ENCODE measurements at regions not wholly inside any gene's neighbourhood (a gene's known extent, or its start where the extent isn't known, plus 50 kb on each side); places are given as distances from the start of the nearest gene placed in this dataset.

DNA sequence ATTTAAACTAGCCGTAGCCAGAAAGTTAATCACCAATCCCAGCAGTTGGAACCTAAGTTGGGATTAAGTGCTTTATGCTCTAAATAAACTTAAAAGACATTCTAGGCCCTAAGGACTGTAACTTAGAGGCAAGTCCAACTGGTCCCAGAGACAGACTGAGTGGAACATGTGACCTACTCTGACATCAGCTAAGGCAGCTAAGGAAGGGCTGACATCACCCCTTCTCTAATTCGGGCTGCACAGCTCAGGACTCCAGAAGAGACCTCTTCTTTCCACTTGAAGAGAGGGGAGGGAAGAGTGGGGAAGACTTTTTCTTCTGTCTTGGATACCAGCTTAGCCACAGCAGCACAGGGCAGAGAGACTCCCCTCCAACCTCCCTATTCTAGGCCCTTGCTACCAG, 565.2 kb downstream of the CDH8 start:
- no peaks in the 10 kb centered on the region for H3K36me3 ChIP-seq
- H3K27me3 ChIP-seq: no peaks in the 10 kb centered on the region
- no peaks in the 10 kb centered on the region for H3K9me3 ChIP-seq
- no peak overlapping the region for H3K27ac ChIP-seq
- intact Hi-C loops (cut with DNase I): no loop called here
- TF ChIP-seq, protein P1, sequence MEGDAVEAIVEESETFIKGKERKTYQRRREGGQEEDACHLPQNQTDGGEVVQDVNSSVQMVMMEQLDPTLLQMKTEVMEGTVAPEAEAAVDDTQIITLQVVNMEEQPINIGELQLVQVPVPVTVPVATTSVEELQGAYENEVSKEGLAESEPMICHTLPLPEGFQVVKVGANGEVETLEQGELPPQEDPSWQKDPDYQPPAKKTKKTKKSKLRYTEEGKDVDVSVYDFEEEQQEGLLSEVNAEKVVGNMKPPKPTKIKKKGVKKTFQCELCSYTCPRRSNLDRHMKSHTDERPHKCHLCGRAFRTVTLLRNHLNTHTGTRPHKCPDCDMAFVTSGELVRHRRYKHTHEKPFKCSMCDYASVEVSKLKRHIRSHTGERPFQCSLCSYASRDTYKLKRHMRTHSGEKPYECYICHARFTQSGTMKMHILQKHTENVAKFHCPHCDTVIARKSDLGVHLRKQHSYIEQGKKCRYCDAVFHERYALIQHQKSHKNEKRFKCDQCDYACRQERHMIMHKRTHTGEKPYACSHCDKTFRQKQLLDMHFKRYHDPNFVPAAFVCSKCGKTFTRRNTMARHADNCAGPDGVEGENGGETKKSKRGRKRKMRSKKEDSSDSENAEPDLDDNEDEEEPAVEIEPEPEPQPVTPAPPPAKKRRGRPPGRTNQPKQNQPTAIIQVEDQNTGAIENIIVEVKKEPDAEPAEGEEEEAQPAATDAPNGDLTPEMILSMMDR (IDR thresholded peaks at IDR 0.05): no peak
- TF ChIP-seq POLR2A (IDR thresholded peaks at IDR 0.05): no peak
- no peaks in the 10 kb centered on the region for H3K4me1 ChIP-seq
- H3K4me3 ChIP-seq (replicated peaks in 1 of 3): no peak overlapping the region
- no peak for DNase-seq
- WGBS, 2 donors: 61 to 73% methylated on average over 2 of the region's 2 CpGs

- H3K27ac ChIP-seq: no peak overlapping the region
- 78 to 95% methylated on average over 3 of the region's 3 CpGs for WGBS, 2 donors
- TF ChIP-seq, protein P1 (IDR thresholded peaks at IDR 0.05): no peak
- TF ChIP-seq POLR2A (IDR thresholded peaks at IDR 0.05): no peak
These were observed 571.0 kb downstream of the CDH8 start for GRCh38 chr16:61465285-61465684.

GRCh38 chr16:61460020-61460419, 576.2 kb downstream of the CDH8 start:
- H3K27ac ChIP-seq: no peak overlapping the region
- intact Hi-C loops (cut with DNase I): no loop called here
- H3K4me1 ChIP-seq: no peaks in the 10 kb centered on the region
- no peaks in the 10 kb centered on the region for H3K9me3 ChIP-seq
- no peak overlapping the region for H3K4me3 ChIP-seq (replicated peaks in 1 of 3)
- DNase-seq: no peak
- H3K36me3 ChIP-seq: no peaks in the 10 kb centered on the region
- TF ChIP-seq, protein P1 (IDR thresholded peaks at IDR 0.05): no peak
- no peak for TF ChIP-seq POLR2A (IDR thresholded peaks at IDR 0.05)
- WGBS, 2 donors: 77 to 81% methylated on average over 3 of the region's 3 CpGs
- no peaks in the 10 kb centered on the region for H3K27me3 ChIP-seq

More at GRCh38 chr16:61465285-61465684, 571.0 kb downstream of the CDH8 start:
- no peak for DNase-seq
- Histone ChIP-seq H3K4me3 (replicated peaks in 1 of 3) (no peak overlapping the region), H3K27me3 (no peaks in the 10 kb centered on the region), H3K4me1 (no peaks in the 10 kb centered on the region), H3K36me3 (no peaks in the 10 kb centered on the region), H3K9me3 (no peaks in the 10 kb centered on the region)
- intact Hi-C loops (cut with DNase I): no loop called here

GRCh38 chr16:61435346-61435745, 600.9 kb downstream of the CDH8 start:
- no peaks in the 10 kb centered on the region for H3K4me1 ChIP-seq
- WGBS, 2 donors: 68 to 75% methylated on average over 2 of the region's 2 CpGs
- H3K9me3 ChIP-seq: no peaks in the 10 kb centered on the region
- H3K4me3 ChIP-seq (replicated peaks in 1 of 3): no peak overlapping the region
- H3K27ac ChIP-seq: no peak overlapping the region
- H3K27me3 ChIP-seq: no peaks in the 10 kb centered on the region
- H3K36me3 ChIP-seq: no peaks in the 10 kb centered on the region
- intact Hi-C loops (cut with DNase I): no loop called here
- no peak for DNase-seq
- TF ChIP-seq POLR2A (IDR thresholded peaks at IDR 0.05): no peak
- TF ChIP-seq, protein P1 (IDR thresholded peaks at IDR 0.05): no peak

GRCh38 chr16:61432421-61432820, 603.8 kb downstream of the CDH8 start:
- Histone ChIP-seq H3K27ac (no peak overlapping the region), H3K4me1 (no peaks in the 10 kb centered on the region), H3K9me3 (no peaks in the 10 kb centered on the region), H3K36me3 (no peaks in the 10 kb centered on the region), H3K27me3 (no peaks in the 10 kb centered on the region), H3K4me3 (replicated peaks in 1 of 3) (no peak overlapping the region)
- WGBS, 2 donors: 30 to 31% methylated on average over 4 of the region's 4 CpGs
- intact Hi-C loops (cut with DNase I): no loop called here
- no peak for TF ChIP-seq POLR2A (IDR thresholded peaks at IDR 0.05)
- TF ChIP-seq, protein P1 (IDR thresholded peaks at IDR 0.05): no peak
- no peak for DNase-seq
